ENCODE measurements at regions not wholly inside any gene's neighbourhood (a gene's known extent, or its start where the extent isn't known, plus 50 kb on each side); places are given as distances from the start of the nearest gene placed in this dataset.

GRCh38 chr20:51880188-51880587 lies 77.9 kb upstream of the SALL4 start:
- TF ChIP-seq, protein P1, sequence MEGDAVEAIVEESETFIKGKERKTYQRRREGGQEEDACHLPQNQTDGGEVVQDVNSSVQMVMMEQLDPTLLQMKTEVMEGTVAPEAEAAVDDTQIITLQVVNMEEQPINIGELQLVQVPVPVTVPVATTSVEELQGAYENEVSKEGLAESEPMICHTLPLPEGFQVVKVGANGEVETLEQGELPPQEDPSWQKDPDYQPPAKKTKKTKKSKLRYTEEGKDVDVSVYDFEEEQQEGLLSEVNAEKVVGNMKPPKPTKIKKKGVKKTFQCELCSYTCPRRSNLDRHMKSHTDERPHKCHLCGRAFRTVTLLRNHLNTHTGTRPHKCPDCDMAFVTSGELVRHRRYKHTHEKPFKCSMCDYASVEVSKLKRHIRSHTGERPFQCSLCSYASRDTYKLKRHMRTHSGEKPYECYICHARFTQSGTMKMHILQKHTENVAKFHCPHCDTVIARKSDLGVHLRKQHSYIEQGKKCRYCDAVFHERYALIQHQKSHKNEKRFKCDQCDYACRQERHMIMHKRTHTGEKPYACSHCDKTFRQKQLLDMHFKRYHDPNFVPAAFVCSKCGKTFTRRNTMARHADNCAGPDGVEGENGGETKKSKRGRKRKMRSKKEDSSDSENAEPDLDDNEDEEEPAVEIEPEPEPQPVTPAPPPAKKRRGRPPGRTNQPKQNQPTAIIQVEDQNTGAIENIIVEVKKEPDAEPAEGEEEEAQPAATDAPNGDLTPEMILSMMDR (IDR thresholded peaks at IDR 0.05; ENCODE audit: low read depth, low read length) = no peak
- no peak for DNase-seq (ENCODE audit: low read depth in 2 of 2)
- no peak overlapping the region for H3K4me3 ChIP-seq (replicated peaks in 1 of 2; ENCODE audit: low read depth in 2 of 2, low read length in 2 of 2)

- H3K4me3 ChIP-seq (replicated peaks in 1 of 2; ENCODE audit: low read depth in 2 of 2, low read length in 2 of 2) = no peak overlapping the region
- TF ChIP-seq, protein P1 (IDR thresholded peaks at IDR 0.05; ENCODE audit: low read depth, low read length) = no peak
- DNase-seq (ENCODE audit: low read depth in 2 of 2) = no peak
Observed at GRCh38 chr20:51876313-51876940, 74.1 kb upstream of the SALL4 start.

DNA sequence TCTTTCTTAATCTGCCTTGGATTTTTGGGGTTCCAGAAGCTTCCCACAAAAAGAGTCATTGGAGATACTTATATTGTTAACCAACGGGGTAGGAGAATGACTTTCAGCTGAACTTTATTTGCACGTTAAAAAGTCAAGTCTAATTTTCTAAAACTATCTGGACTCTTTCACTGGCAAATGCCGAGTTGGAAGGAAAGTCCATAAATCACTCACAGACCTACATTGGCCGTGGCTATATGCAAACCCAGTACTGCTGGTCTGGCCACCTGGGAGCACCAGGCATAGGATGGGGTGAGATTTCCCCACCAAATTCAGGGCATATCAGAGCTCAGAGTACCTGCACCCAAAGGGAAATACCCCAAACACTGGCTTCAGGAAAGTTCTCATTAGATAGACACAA lies 71.3 kb upstream of the SALL4 start:
- DNase-seq (ENCODE audit: low read depth in 2 of 2) = no peak
- TF ChIP-seq, protein P1 (IDR thresholded peaks at IDR 0.05; ENCODE audit: low read depth, low read length) = no peak
- no peak overlapping the region for H3K4me3 ChIP-seq (replicated peaks in 1 of 2; ENCODE audit: low read depth in 2 of 2, low read length in 2 of 2)

- H3K4me3 ChIP-seq (replicated peaks in 1 of 2; ENCODE audit: low read depth in 2 of 2, low read length in 2 of 2) = no peak overlapping the region
- TF ChIP-seq, protein P1 (IDR thresholded peaks at IDR 0.05; ENCODE audit: low read depth, low read length) = no peak
- DNase-seq (ENCODE audit: low read depth in 2 of 2) = no peak
Observed at GRCh38 chr20:51871943-51872342, 69.6 kb upstream of the SALL4 start.

DNA sequence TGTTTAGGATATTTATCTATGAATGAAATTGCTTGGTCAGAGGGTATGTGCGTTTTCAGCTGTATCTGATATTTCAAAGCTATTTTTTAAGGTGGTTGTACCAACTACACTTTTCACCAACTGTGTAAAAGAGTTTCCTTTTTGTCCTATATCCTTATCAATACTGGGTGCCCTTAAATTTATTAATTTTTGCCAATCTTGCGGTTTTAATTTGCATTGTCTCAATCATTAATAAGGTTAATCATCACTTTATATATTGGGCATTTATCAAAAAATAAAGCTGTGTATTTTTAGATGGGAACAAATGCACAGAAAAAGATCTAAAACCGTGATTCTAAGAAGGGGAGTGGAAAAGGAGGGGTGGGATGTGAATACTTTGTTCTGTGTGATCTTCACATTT lies 66.7 kb upstream of the SALL4 start:
- TF ChIP-seq, protein P1 (IDR thresholded peaks at IDR 0.05; ENCODE audit: low read depth, low read length) = no peak
- no peak overlapping the region for H3K4me3 ChIP-seq (replicated peaks in 1 of 2; ENCODE audit: low read depth in 2 of 2, low read length in 2 of 2)
- DNase-seq (ENCODE audit: low read depth in 2 of 2) = no peak

- H3K4me3 ChIP-seq (replicated peaks in 1 of 2; ENCODE audit: low read depth in 2 of 2, low read length in 2 of 2) = no peak overlapping the region
- TF ChIP-seq, protein P1 (IDR thresholded peaks at IDR 0.05; ENCODE audit: low read depth, low read length) = no peak
- DNase-seq (ENCODE audit: low read depth in 2 of 2) = no peak
Observed at GRCh38 chr20:51867251-51867650, 64.9 kb upstream of the SALL4 start.

GRCh38 chr20:51864967-51865366 lies 62.6 kb upstream of the SALL4 start:
- H3K4me3 ChIP-seq (replicated peaks in 1 of 2; ENCODE audit: low read depth in 2 of 2, low read length in 2 of 2) = no peak overlapping the region
- TF ChIP-seq, protein P1 (IDR thresholded peaks at IDR 0.05; ENCODE audit: low read depth, low read length) = no peak
- DNase-seq (ENCODE audit: low read depth in 2 of 2) = no peak

All from cardiac fibroblast (primary cell).